T47D (cell line): ENCODE measurements at regions not wholly inside any gene's neighbourhood (a gene's known extent, or its start where the extent isn't known, plus 50 kb on each side); places are given as distances from the start of the nearest gene placed in this dataset.
A peak's percentile ranks its signal among the peaks of the same experiment; 100 is the strongest.

Experiments
- DNase-seq, 2 experiments: peaks; one replicate each; pipeline versions ENCODE4 v3.0.0 to v3.0.0-alpha.2; 2011 to 2012; ENCODE audit warnings: low read depth in 1 of 2, low spot score in 1 of 2
- JUND ChIP-seq: IDR thresholded peaks from 2 replicates; pipeline ENCODE4 v1.6.1; 2012; ENCODE audit warnings: low read depth
- in situ Hi-C: cut with HindIII; loops from 2 replicates; pipeline ENCODE4 v1.10.0; 2016; ENCODE audit warnings: low sequenced_read_pairs, low pct_unique_long_range_greater_than_20kb

GRCh38 chrX:63993936-63994335 is 208.9 kb upstream of the ARHGEF9 start:
- in situ Hi-C loops, result no loop called here
- no peak for DNase-seq
- TF ChIP-seq JUND, result no peak

GRCh38 chrX:63985906-63986305 is 200.9 kb upstream of the ARHGEF9 start:
- in situ Hi-C loops, result no loop called here
- no peak for DNase-seq
- no peak for TF ChIP-seq JUND

GRCh38 chrX:63979480-63979879 is 194.5 kb upstream of the ARHGEF9 start:
- DNase-seq, result no peak
- no peak for TF ChIP-seq JUND
- in situ Hi-C loops, result no loop called here

GRCh38 chrX:63967551-63967950 is 182.5 kb upstream of the ARHGEF9 start:
- no peak for DNase-seq
- in situ Hi-C loops, result no loop called here
- no peak for TF ChIP-seq JUND

- DNase-seq, result no peak
- in situ Hi-C loops, result no loop called here
- TF ChIP-seq JUND, result no peak
Measured at GRCh38 chrX:63963095-63963784, 178.2 kb upstream of the ARHGEF9 start.

- in situ Hi-C loops, result no loop called here
- no peak for DNase-seq
- no peak for TF ChIP-seq JUND
Measured at GRCh38 chrX:63961964-63962363, 176.9 kb upstream of the ARHGEF9 start.

GRCh38 chrX:63959975-63960374 is 175.0 kb upstream of the ARHGEF9 start:
- DNase-seq, result no peak
- TF ChIP-seq JUND, result no peak
- in situ Hi-C loops, result no loop called here

- TF ChIP-seq JUND, result no peak
Measured at GRCh38 chrX:63958134-63958865, 173.3 kb upstream of the ARHGEF9 start.

GRCh38 chrX:63935835-63936234 is 150.8 kb upstream of the ARHGEF9 start:
- in situ Hi-C loops, result no loop called here
- TF ChIP-seq JUND, result no peak
- DNase-seq, result no peak

More at GRCh38 chrX:63958134-63958865, 173.3 kb upstream of the ARHGEF9 start:
- in situ Hi-C loops, result no loop called here
- DNase-seq, result no peak

GRCh38 chrX:63934791-63935190 is 149.8 kb upstream of the ARHGEF9 start:
- no peak for DNase-seq

GRCh38 chrX:63934160-63934559 is 149.1 kb upstream of the ARHGEF9 start:
- in situ Hi-C loops, result no loop called here
- DNase-seq, result no peak
- TF ChIP-seq JUND, result no peak

More at GRCh38 chrX:63934791-63935190, 149.8 kb upstream of the ARHGEF9 start:
- TF ChIP-seq JUND, result no peak
- in situ Hi-C loops, result no loop called here

- TF ChIP-seq JUND, result no peak
- no peak for DNase-seq
- in situ Hi-C loops, result no loop called here
Measured at GRCh38 chrX:63932907-63933306, 147.9 kb upstream of the ARHGEF9 start.

- in situ Hi-C loops, result no loop called here
- peak in 1 of 2 experiments; percentile 1 for DNase-seq
Measured at GRCh38 chrX:63932006-63932405, 147.0 kb upstream of the ARHGEF9 start.

More at GRCh38 chrX:63932006-63932405, 147.0 kb upstream of the ARHGEF9 start:
- TF ChIP-seq JUND, result no peak
